Activated naive CD4-positive, alpha-beta T cell treated with anti-CD3 and anti-CD28 coated beads, Interleukin-2, amount 10 ng/mL, durations not matched to agents 7 days and 5 days (primary cell): ENCODE measurements at regions not wholly inside any gene's neighbourhood (a gene's known extent, or its start where the extent isn't known, plus 50 kb on each side); places are given as distances from the start of the nearest gene placed in this dataset.

ENCODE experiments used
- CTCF ChIA-PET: fragments of 350-600 bp; sonication (Branson Sonifier 250); formaldehyde crosslinking; loops from one replicate; lab custom pipeline; 2021; ENCODE audit warnings: antibody characterized with exemption; lab: Charles Lee
- DNase-seq: peaks from one replicate; pipeline ENCODE4 v3.0.0-alpha.2; 2020
- H3K27ac Mint-ChIP-seq: one replicate; pipeline ENCODE4 v1.8.0; 2021; ENCODE audit warnings: mild to moderate bottlenecking, moderate library complexity, mixed read lengths
- H3K27me3 Mint-ChIP-seq: one replicate; pipeline ENCODE4 v1.8.0; 2021; ENCODE audit warnings: mild to moderate bottlenecking, mixed read lengths
- H3K36me3 Mint-ChIP-seq: one replicate; pipeline ENCODE4 v1.8.0; 2021; ENCODE audit warnings: mixed read lengths
- H3K4me1 Mint-ChIP-seq: one replicate; pipeline ENCODE4 v1.8.0; 2021; ENCODE audit warnings: mixed read lengths
- H3K4me3 Mint-ChIP-seq: one replicate; pipeline ENCODE4 v1.8.0; 2021; ENCODE audit warnings: mild to moderate bottlenecking, moderate library complexity, mixed read lengths
- H3K9me3 Mint-ChIP-seq: one replicate; pipeline ENCODE4 v1.8.0; 2021; ENCODE audit warnings: mixed read lengths

- H3K4me1 Mint-ChIP-seq: no peaks in the 10 kb centered on the region
- no peak overlapping the region for H3K4me3 Mint-ChIP-seq
- peaks cover 21% of the 10 kb centered on the region for H3K27me3 Mint-ChIP-seq
- no peaks in the 10 kb centered on the region for H3K36me3 Mint-ChIP-seq
- no peak for DNase-seq
- H3K27ac Mint-ChIP-seq: no peak overlapping the region
- CTCF ChIA-PET: no interaction called here
- H3K9me3 Mint-ChIP-seq: no peaks in the 10 kb centered on the region
These were observed 214.4 kb downstream of the HIPK3 start for GRCh38 chr11:33471541-33471940.

- no peak for DNase-seq
- CTCF ChIA-PET: interaction anchor here (0.8 kb wide), 1 partner anchor 9 kb away, joined by 3 read pairs; no protein-coding TSS in a partner anchor
- Mint-ChIP-seq H3K27ac (no peak overlapping the region), H3K4me1 (no peaks in the 10 kb centered on the region), H3K9me3 (no peaks in the 10 kb centered on the region), H3K36me3 (no peaks in the 10 kb centered on the region), H3K27me3 (peaks cover 15% of the 10 kb centered on the region), H3K4me3 (no peak overlapping the region)
These were observed 210.8 kb downstream of the HIPK3 start for GRCh38 chr11:33467966-33468365.

- CTCF ChIA-PET: interaction anchor here (0.6 kb wide), 1 partner anchor 257 kb away, joined by 3 read pairs; no protein-coding TSS in a partner anchor
These were observed 205.9 kb downstream of the HIPK3 start for GRCh38 chr11:33463059-33463458.

GRCh38 chr11:33461369-33462125, 204.4 kb downstream of the HIPK3 start:
- CTCF ChIA-PET: no interaction called here
- no peaks in the 10 kb centered on the region for H3K9me3 Mint-ChIP-seq
- no peaks in the 10 kb centered on the region for H3K27me3 Mint-ChIP-seq
- no peak overlapping the region for H3K27ac Mint-ChIP-seq
- H3K4me1 Mint-ChIP-seq: no peaks in the 10 kb centered on the region
- H3K36me3 Mint-ChIP-seq: no peaks in the 10 kb centered on the region
- no peak for DNase-seq
- H3K4me3 Mint-ChIP-seq: no peak overlapping the region

More at GRCh38 chr11:33463059-33463458, 205.9 kb downstream of the HIPK3 start:
- DNase-seq: no peak
- no peaks in the 10 kb centered on the region for H3K27me3 Mint-ChIP-seq
- H3K27ac Mint-ChIP-seq: no peak overlapping the region
- no peaks in the 10 kb centered on the region for H3K4me1 Mint-ChIP-seq
- no peaks in the 10 kb centered on the region for H3K36me3 Mint-ChIP-seq
- no peak overlapping the region for H3K4me3 Mint-ChIP-seq
- H3K9me3 Mint-ChIP-seq: no peaks in the 10 kb centered on the region

- no peak for DNase-seq
- no peaks in the 10 kb centered on the region for H3K27me3 Mint-ChIP-seq
- H3K36me3 Mint-ChIP-seq: no peaks in the 10 kb centered on the region
- H3K4me3 Mint-ChIP-seq: no peak overlapping the region
- H3K4me1 Mint-ChIP-seq: no peaks in the 10 kb centered on the region
- H3K27ac Mint-ChIP-seq: no peak overlapping the region
- no peaks in the 10 kb centered on the region for H3K9me3 Mint-ChIP-seq
- CTCF ChIA-PET: no interaction called here
These were observed 200.8 kb downstream of the HIPK3 start for GRCh38 chr11:33457948-33458347.

- CTCF ChIA-PET: no interaction called here
- Mint-ChIP-seq H3K4me1 (no peaks in the 10 kb centered on the region), H3K9me3 (no peaks in the 10 kb centered on the region), H3K4me3 (no peak overlapping the region), H3K27me3 (peaks cover 4% of the 10 kb centered on the region), H3K27ac (no peak overlapping the region), H3K36me3 (no peaks in the 10 kb centered on the region)
- no peak for DNase-seq
These were observed 198.8 kb downstream of the HIPK3 start for GRCh38 chr11:33455867-33456463.

GRCh38 chr11:33454264-33454663, 197.1 kb downstream of the HIPK3 start:
- Mint-ChIP-seq H3K27ac (no peak overlapping the region), H3K4me1 (no peaks in the 10 kb centered on the region), H3K4me3 (no peak overlapping the region), H3K27me3 (peaks cover 11% of the 10 kb centered on the region), H3K36me3 (no peaks in the 10 kb centered on the region), H3K9me3 (no peaks in the 10 kb centered on the region)
- CTCF ChIA-PET: no interaction called here
- DNase-seq: no peak

GRCh38 chr11:33452836-33453624, 195.8 kb downstream of the HIPK3 start:
- CTCF ChIA-PET: no interaction called here
- Mint-ChIP-seq H3K4me1 (no peaks in the 10 kb centered on the region), H3K27me3 (peaks cover 11% of the 10 kb centered on the region), H3K4me3 (no peak overlapping the region), H3K36me3 (no peaks in the 10 kb centered on the region), H3K27ac (no peak overlapping the region), H3K9me3 (no peaks in the 10 kb centered on the region)
- no peak for DNase-seq

GRCh38 chr11:33451364-33451763, 194.2 kb downstream of the HIPK3 start:
- DNase-seq: no peak
- CTCF ChIA-PET: no interaction called here
- Mint-ChIP-seq H3K36me3 (no peaks in the 10 kb centered on the region), H3K27me3 (peaks cover 11% of the 10 kb centered on the region), H3K9me3 (no peaks in the 10 kb centered on the region), H3K27ac (no peak overlapping the region), H3K4me1 (no peaks in the 10 kb centered on the region), H3K4me3 (no peak overlapping the region)

- no peak for DNase-seq
- H3K36me3 Mint-ChIP-seq: no peaks in the 10 kb centered on the region
- peaks cover 5% of the 10 kb centered on the region for H3K4me1 Mint-ChIP-seq
- H3K27ac Mint-ChIP-seq: no peak overlapping the region
- H3K27me3 Mint-ChIP-seq: peaks cover 14% of the 10 kb centered on the region
- CTCF ChIA-PET: no interaction called here
- H3K9me3 Mint-ChIP-seq: peaks cover 5% of the 10 kb centered on the region
- H3K4me3 Mint-ChIP-seq: no peak overlapping the region
These were observed 192.6 kb downstream of the HIPK3 start for GRCh38 chr11:33449798-33450197.

- Mint-ChIP-seq H3K4me1 (peaks cover 5% of the 10 kb centered on the region), H3K4me3 (no peak overlapping the region), H3K27me3 (peaks cover 16% of the 10 kb centered on the region), H3K27ac (no peak overlapping the region), H3K36me3 (no peaks in the 10 kb centered on the region), H3K9me3 (peaks cover 5% of the 10 kb centered on the region)
- DNase-seq: no peak
- CTCF ChIA-PET: no interaction called here
These were observed 191.4 kb downstream of the HIPK3 start for GRCh38 chr11:33448461-33449130.

- Mint-ChIP-seq H3K36me3 (no peaks in the 10 kb centered on the region), H3K4me3 (no peak overlapping the region), H3K27ac (no peak overlapping the region), H3K9me3 (peaks cover 5% of the 10 kb centered on the region), H3K4me1 (peaks cover 5% of the 10 kb centered on the region), H3K27me3 (peaks cover 10% of the 10 kb centered on the region)
- CTCF ChIA-PET: interaction anchor here (0.6 kb wide), 1 partner anchor 339 kb away, joined by 3 read pairs; no protein-coding TSS in a partner anchor
- DNase-seq: no peak
These were observed 188.6 kb downstream of the HIPK3 start for GRCh38 chr11:33445761-33446161.

GRCh38 chr11:33444835-33445594, 187.8 kb downstream of the HIPK3 start:
- Mint-ChIP-seq H3K4me3 (no peak overlapping the region), H3K4me1 (peaks cover 5% of the 10 kb centered on the region), H3K27me3 (peaks cover 5% of the 10 kb centered on the region), H3K27ac (no peak overlapping the region), H3K9me3 (peaks cover 5% of the 10 kb centered on the region), H3K36me3 (no peaks in the 10 kb centered on the region)
- no peak for DNase-seq
- CTCF ChIA-PET: interaction anchor here (0.6 kb wide), 1 partner anchor 340 kb away, joined by 3 read pairs; no protein-coding TSS in a partner anchor
